Epithelial cell of esophagus (primary cell): ENCODE measurements at regions not wholly inside any gene's neighbourhood (a gene's known extent, or its start where the extent isn't known, plus 50 kb on each side); places are given as distances from the start of the nearest gene placed in this dataset.
A peak's percentile ranks its signal among the peaks of the same experiment; 100 is the strongest.
"Not testable (repeated sequence)": the region's sequence is repeated elsewhere in the genome, so short reads cannot be mapped to it uniquely, and the experiment has no call there.

Source experiments
- DNase-seq: peaks from one replicate; pipeline ENCODE4 v3.0.0; 2010; ENCODE audit warnings: low read depth
- H3K4me3 ChIP-seq: 2 replicates; pipeline ENCODE4 v1.5.1; 2011; ENCODE audit warnings: mild to moderate bottlenecking, low read length, control low read depth
- TF ChIP-seq, protein P1 (sequence below): IDR thresholded peaks from 2 replicates; pipeline ENCODE4 v1.5.1; 2011; ENCODE audit warnings: low read depth, mild to moderate bottlenecking, low read length, control low read depth, inconsistent platforms; ENCODE audit not compliant: insufficient read depth; ENCODE audit errors: missing control alignments

DNA sequence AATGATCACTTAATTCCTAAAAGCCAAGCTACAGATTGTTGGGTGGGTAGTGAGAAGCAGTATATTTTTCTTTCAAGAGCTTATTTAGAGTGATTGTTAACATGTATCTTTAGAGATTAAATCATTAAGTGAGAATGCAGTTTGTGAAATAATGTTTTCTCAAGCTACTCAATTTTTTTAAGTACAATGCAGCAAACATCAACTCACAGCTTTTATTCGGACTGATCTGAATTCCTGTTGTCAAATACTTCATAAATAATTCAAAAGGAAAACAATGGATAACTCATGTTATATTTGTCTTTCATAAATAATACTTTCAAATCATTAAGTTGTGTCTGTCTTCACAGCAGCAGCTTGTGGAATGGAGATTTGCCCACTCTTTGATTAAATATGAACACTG is 271.1 kb upstream of the DEPDC1 start:
- TF ChIP-seq, protein P1, sequence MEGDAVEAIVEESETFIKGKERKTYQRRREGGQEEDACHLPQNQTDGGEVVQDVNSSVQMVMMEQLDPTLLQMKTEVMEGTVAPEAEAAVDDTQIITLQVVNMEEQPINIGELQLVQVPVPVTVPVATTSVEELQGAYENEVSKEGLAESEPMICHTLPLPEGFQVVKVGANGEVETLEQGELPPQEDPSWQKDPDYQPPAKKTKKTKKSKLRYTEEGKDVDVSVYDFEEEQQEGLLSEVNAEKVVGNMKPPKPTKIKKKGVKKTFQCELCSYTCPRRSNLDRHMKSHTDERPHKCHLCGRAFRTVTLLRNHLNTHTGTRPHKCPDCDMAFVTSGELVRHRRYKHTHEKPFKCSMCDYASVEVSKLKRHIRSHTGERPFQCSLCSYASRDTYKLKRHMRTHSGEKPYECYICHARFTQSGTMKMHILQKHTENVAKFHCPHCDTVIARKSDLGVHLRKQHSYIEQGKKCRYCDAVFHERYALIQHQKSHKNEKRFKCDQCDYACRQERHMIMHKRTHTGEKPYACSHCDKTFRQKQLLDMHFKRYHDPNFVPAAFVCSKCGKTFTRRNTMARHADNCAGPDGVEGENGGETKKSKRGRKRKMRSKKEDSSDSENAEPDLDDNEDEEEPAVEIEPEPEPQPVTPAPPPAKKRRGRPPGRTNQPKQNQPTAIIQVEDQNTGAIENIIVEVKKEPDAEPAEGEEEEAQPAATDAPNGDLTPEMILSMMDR, result no peak
- no peak overlapping the region for H3K4me3 ChIP-seq
- DNase-seq, result no peak

DNA sequence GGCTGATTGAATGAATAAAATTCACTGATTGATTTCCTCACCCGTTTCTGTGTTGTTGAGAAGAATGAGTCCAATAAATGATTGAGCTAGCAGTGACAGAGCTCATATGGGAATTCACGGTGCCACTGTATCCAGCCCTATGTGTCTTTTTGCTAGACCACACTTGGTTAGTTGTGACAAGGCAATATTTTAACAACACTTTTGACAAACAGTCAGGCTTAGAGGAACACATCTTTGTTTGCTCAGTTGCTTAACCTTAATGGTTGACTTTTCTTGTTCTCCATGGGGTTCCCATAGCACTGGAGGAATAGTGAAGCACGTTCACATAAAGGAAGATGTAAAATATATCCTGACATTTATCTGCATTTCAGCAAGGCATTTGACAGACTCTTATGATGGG is 273.9 kb upstream of the DEPDC1 start:
- no peak for DNase-seq

DNA sequence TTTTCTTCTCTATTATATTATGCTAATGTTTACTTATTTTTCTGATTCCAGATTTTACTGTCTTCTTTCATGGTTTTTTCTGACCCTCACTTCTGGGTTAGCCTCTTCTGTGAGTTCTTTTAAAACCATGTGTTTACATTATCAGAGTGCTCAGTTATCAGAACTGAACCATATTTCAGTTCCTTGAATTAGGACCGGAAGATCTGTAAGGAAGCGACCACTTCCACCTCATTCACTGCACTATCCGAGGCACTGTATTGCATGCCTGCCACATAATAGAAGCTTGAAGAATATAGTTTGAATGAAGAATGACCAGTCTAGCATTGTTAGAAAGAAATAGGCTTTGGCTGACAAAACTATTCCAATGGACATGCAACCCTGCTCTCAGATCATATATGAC is 281.0 kb upstream of the DEPDC1 start:
- TF ChIP-seq, protein P1, result no peak
- H3K4me3 ChIP-seq, result no peak overlapping the region
- no peak for DNase-seq

More for the DNA sequence above, 273.9 kb upstream of the DEPDC1 start:
- TF ChIP-seq, protein P1, result no peak
- H3K4me3 ChIP-seq, result no peak overlapping the region

DNA sequence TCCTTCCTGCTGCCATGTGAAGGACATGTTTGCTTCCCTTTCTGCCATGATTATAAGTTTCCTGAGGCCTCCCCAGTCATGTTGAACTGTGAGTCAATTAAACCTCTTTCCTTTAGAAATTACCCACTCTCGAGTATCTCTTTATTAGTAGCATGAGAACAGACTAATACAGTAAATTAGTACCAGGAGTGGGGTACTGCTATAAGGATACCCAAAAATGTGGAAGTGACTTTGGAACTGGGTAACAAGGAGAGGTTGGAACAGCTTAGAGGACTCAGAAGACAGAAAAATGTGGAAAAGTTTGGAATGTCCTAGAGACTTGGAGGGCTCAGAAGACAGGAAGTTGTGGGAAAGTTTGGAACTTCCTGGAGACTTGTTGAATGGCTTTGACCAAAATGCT is 283.0 kb upstream of the DEPDC1 start:
- not testable (repeated sequence) for DNase-seq

DNA sequence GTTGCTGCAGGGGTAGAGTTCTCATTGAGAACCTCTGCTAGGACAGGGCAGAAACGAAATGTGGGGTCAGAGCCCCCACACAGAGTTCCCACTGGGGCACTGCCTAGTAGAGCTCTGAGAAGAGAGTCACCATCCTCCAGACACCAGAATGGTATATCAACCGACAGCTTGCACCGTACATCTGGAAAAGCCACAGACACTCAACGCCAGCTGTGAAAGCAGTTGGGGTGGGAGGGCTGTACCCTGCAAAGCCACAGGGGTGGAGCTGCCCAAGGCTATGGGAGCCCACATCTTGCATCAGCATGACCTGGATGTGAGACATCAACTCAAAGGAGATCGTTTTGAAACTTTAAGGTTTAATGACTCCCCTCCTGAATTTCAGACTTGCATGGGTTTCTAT is 284.0 kb upstream of the DEPDC1 start:
- H3K4me3 ChIP-seq, result no peak overlapping the region
- no peak for DNase-seq
- TF ChIP-seq, protein P1, result no peak

More for the DNA sequence above, 283.0 kb upstream of the DEPDC1 start:
- H3K4me3 ChIP-seq, result not testable (repeated sequence)

DNA sequence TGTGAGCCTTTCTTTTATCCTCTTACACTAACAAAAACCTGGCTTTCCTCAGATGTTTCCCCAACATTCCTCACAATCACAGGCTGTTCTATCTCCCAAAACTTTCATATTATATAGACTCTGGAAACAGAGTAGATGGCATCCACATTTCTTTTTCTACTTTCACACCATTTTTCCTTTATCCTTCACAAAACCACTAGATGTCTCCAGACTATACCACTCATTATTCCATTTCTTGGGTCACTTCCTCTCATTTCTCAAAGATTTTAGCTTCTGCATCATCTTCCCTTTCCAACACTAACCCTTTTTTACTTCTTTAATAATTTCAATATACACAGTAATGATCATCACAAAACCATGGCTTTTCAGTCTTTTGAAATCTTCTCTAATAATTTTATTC is 286.0 kb upstream of the DEPDC1 start:
- no peak overlapping the region for H3K4me3 ChIP-seq
- TF ChIP-seq, protein P1, result peak; percentile 3
- DNase-seq, result no peak

DNA sequence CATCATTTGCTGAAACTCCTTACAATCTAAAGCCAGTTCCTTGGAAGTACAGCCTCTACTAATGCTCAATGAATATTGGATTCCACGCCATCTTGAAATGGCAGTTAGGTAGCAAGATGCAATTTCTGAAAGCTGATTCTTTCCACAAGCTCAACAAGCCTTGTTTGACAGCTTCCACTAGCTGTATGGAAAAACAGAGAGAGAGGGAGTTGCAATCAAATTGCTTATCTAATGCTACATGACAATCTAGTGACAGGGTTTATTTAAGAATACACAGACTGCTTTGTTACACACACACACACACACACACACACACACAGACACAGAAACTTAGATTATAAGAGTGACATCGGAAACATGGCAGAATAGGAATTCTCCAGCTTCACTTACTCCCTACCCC is 288.4 kb upstream of the DEPDC1 start:
- no peak for DNase-seq
- TF ChIP-seq, protein P1, result no peak
- no peak overlapping the region for H3K4me3 ChIP-seq

DNA sequence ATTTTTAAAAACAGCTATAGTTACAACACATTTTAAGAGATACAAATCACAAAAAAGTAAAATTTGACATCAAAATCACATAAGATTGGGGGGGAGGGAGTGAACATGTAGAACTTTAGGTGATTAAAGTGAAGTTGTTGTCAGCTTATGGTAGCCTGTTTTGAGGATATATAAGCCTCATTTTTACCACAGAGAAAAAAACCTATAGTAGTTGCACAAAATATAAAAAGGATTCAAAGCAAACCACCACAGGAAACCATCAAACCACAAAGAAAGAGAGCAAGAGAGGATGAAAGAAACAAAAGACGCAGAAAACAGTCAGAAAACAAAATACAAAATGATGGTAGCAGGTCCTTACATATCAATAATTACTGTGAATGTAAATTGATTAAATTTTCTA is 291.9 kb upstream of the DEPDC1 start:
- DNase-seq, result no peak
- H3K4me3 ChIP-seq, result no peak overlapping the region
- TF ChIP-seq, protein P1, result no peak
